ENCODE measurements at regions not wholly inside any gene's neighbourhood (a gene's known extent, or its start where the extent isn't known, plus 50 kb on each side); places are given as distances from the start of the nearest gene placed in this dataset.
"Not testable (repeated sequence)": the region's sequence is repeated elsewhere in the genome, so short reads cannot be mapped to it uniquely, and the experiment has no call there.

- no peak for DNase-seq
Observed at GRCh38 chr5:122674385-122674784, 100.5 kb upstream of the SNX2 start.

DNA sequence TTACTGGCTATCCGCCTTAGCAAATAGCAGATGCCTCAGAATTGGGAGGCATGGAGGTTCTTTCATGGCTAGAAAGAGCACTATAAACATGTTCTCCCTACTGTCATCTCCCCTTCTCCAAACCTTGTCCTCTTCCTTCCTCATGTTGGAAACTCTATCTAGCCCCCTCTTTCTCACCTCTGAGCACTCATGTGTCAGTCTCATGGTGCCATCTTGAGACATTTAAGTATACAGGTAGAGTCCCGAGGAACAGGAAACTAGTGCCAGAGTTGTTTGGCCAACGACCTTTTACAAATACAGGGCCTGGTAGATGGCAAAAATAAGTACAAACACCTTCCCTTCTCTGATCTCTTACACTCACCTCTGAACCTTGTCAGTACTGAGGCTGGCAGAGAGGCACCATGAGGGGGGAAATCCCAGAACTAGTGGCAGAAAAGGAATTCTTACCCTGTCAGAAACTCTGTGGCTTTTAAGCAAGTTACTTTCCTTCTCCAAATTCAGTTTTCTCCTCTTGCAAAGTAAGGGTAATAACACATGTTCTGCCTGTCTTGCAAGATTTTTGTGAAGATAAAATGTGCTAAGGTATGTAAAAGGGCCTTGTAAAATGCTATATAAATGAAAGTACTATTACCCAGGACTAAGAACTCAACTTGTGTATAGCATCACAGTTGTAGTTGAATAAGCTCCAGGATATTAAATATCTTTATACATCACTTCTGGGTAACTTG is 94.1 kb upstream of the SNX2 start:
- no peak for DNase-seq

DNA sequence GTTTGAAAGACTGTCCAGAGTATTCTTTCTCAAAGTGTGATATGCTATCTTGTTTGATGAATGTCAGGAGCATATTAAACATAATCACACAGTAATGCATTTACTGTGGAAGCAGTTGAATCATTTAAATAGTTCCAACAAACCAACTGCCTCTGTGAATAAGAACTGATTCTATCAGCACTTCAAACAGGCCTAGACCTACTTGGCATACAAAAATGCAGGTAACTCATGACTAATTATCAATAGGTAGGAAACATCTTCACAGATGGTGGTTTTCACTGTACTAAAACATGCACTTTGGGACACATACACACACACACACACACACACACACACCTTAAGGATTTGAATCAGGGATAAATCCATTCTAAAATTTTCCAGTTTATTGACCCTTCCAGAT is 91.2 kb upstream of the SNX2 start:
- no peak for DNase-seq

DNA sequence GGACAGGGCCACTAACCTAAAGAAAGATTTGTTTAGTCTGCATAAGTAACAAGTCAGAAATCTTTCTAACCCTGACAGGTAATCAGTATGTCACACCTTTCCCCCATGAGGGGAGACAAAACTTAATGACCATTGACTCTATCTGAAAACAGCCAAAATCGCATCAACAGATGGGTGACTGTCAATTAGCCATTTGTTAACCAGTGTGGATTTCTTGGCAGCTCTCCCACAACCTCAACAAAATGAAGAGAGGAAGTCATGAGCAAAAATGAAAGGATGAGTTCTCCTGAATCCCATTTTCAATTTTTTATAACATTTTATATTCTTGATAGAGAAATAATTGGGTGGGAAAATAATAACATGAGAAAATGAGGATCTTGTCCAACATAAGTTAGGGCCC is 84.6 kb upstream of the SNX2 start:
- no peak for DNase-seq

DNA sequence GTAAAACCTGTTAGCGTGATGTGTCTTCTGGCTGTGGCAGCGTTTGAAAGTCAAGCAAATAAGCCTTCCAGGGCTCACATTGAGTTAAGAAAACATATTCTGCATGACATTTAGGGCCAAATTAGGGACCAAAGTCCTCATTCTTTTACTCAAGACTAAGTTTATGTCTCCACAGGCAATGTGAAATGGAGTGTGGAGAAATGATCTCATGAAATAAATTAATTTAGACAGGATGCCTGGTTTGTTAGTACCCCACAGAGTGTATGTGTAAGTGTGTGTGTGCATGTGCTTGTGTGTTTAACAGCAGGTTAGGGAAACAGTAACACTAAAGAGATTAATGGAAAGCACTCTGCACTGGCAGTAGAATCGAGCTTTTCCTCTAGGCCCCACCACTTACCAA is 82.9 kb upstream of the SNX2 start:
- DNase-seq: no peak

- no peak for DNase-seq
Observed at GRCh38 chr5:122693963-122694362, 80.9 kb upstream of the SNX2 start.

- DNase-seq: no peak
Observed at GRCh38 chr5:122694884-122695283, 80.0 kb upstream of the SNX2 start.

- not testable (repeated sequence) for DNase-seq
Observed at GRCh38 chr5:122696735-122697134, 78.1 kb upstream of the SNX2 start.

DNA sequence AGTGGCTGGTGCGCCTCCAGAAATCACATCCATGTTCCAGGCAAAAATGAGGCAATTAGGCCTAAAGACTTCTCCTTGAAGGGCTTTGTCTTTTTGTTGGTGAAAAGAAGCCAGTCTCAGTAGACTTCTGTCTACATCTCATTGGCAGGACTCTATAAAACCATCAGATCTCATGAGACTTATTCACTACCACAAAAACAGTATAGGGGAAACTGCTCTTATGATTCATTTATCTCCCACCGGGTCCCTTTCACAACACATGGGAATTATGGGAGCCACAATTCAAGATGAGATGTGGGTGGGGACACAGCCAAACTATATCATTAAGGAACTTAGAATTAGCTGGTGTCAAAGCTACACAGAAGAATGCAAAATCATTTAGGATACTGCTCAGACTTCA is 77.7 kb upstream of the SNX2 start:
- no peak for DNase-seq

DNA sequence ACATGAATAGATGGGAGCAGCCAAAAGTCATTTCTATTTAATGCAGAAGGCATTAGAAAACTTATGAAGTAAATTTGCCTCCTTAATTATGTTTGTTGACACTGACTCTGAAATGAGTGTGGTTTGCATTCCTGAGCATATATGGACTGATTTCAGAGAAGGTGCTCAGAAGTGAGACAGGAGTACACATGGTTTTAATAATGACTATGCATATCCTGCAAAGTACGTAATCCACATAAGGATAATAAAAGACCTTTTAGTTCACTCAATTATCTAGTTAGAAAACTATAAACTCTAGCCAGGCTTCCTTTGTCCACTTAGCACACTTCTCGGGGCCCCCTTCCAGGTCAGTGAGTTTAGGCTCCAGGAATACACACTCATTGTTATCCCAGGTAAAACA is 75.7 kb upstream of the SNX2 start:
- DNase-seq: no peak

DNA sequence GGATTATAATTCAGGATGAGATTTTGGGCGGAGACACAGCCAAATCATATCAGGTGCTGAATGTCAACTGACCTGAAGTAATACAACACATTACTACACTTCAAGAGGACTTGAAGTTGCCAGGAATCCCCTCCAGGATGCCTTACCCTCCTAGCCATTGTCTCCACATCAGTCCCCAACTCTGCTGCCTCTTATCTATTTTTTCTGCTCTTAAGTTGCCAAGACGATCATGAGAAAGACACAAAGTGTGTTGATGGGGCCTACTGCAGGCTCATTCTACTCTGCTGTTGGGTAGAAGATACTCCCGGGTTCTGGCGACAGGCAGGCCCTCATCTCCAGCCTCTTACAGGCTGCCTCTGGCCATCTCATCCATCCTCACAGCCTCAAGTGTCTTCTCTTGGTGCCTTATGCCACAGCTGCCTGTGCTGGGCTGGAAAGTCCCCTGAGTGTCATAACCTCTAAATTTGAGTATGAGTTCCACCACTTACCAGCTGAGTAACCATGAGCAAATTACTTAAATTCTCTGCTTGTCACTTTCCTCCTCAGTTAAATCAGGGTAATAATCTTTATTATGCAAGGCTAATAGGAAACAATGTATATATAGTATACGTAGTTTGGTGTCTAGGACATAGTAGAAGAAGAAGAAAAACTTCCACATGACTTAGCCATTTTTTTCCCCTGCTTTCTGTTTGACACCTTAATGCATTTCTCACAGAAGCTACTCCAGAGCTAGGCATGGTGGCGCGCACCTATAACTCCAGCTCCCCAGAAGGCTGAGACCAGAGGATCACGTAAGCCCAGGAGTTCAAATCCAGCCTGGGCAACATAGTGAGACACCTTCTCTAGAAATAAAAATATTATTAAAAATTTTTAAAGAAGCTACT is 73.0 kb upstream of the SNX2 start:
- no peak for DNase-seq

- no peak for DNase-seq
Observed at GRCh38 chr5:122702524-122702875, 72.4 kb upstream of the SNX2 start.

- no peak for DNase-seq
Observed at GRCh38 chr5:122703203-122703602, 71.7 kb upstream of the SNX2 start.

DNA sequence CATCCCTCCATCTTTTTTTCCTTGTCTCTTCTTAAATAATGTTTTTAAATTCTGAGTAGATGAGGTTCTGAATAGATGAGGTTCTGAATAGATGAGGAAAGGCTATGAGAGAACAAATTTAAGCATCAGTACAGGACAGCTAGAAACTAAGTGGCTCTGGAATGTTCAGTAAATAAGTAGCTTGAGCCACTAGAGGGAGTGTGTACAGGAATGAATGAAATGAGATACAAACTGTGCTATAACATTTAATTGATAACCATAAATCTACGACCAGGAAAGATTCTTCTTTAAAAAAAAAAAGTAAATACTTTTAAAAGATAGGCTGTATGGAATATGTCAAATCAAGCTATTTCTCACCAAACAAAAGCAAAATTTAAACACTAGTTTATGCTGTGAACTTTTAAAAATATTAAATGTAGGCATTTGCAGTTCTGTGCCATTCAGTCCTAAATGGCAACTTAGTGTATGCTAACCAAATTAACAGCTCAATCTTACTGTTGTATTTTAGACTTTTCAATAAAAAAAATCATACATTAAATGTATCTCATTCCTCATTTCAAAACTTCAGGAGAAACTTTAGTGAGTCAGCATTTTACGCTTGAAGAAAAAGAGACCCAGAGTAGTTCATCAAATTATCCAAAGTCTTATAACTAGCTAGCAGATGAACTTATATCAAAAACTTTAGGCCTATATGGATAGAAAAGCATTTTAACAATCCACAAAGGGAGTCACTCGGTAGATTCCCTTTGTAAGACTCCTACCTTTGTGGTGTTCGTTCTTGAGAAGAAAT is 70.4 kb upstream of the SNX2 start:
- no peak for DNase-seq

DNA sequence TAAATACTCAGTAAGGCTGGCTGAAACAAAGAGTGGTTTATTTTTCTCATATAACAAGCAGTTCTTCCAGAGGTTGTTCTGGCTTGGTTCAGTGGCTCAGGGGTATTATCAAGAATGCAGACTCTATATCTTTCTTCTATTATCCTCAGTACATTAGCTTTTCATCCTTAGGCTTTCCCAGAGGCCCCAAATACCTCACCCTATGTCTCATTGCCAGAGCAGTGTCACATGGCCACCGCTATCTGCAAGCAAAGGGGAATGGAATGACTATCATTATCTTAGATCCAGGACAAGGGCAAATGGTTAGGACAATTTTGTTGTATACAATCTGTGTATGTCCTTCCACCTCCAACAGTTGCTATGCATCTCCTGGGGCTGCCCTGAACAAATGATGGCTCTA is 69.0 kb upstream of the SNX2 start:
- DNase-seq: no peak

DNA sequence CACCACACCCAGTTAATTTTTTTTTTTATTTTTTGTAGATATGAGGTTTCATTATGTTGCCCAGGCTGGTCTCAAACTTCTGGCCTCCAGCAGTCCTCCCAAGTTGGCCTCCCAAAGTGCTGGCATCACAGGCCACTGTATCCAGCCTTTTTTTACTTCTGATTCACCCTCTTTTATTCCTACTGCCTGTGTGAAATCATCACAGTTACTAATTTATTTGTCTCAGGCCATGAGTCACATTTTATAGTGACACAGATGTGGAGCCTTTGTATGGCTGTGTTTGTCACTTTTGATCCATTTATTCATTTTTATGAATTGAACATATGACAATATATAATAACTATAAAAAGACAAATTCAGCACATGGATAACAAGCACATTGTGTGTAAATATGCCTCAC is 67.1 kb upstream of the SNX2 start:
- no peak for DNase-seq

DNA sequence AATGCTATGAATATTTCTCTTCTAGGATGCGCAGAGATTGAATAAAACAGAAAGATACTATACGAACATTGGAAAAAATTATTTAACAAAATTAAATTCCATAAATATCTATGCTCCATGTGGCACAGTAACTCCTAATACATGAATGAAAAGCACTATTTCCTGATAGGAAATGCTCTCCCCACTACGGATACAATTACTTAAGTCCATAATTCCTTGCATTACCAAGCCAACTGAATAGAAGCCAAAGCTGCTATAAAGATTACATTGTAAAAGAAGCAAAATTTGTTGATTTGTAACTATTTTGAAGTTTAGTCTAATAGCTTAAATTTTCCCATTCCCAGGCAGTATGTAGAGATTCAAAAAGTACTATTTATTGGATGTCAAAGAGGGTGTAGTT is 61.8 kb upstream of the SNX2 start:
- DNase-seq: no peak

DNA sequence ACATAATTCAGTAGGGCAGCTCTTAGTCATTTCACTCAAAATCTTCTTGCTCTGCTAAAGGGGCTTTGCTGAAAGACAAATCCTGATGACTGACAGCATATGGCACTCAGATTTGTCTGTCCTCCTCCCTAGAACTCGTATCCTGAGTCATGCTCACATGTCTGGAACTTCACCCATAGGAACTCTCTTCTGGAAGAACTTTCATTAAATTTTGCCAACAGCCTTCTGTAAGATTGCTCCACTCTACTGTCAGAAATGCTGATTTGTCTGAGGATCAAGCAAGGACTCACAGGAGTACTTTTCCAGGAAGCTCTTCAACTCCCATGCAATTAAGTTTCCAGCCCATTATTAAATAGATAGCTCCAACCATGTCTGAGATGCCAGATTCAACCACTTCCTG is 59.8 kb upstream of the SNX2 start:
- no peak for DNase-seq

DNA sequence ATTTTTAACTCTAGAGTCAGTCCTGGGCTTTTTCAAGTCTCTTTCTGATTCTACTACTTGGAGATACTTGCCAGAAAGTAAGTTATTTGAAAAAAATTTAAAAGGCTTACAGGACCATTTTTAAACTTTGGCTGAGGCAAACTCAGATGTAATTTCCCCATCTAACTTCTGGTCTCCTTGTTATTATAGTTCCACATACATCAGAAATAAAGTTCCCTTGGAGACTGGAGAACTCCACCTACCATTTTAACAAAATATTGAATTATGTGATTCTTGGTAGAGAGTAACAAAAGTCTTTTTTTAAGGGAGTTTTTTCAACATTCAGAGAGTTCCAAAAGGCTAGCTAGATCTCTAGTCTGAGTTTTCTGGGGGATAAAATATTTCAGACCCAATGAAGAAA is 56.3 kb upstream of the SNX2 start:
- no peak for DNase-seq

DNA sequence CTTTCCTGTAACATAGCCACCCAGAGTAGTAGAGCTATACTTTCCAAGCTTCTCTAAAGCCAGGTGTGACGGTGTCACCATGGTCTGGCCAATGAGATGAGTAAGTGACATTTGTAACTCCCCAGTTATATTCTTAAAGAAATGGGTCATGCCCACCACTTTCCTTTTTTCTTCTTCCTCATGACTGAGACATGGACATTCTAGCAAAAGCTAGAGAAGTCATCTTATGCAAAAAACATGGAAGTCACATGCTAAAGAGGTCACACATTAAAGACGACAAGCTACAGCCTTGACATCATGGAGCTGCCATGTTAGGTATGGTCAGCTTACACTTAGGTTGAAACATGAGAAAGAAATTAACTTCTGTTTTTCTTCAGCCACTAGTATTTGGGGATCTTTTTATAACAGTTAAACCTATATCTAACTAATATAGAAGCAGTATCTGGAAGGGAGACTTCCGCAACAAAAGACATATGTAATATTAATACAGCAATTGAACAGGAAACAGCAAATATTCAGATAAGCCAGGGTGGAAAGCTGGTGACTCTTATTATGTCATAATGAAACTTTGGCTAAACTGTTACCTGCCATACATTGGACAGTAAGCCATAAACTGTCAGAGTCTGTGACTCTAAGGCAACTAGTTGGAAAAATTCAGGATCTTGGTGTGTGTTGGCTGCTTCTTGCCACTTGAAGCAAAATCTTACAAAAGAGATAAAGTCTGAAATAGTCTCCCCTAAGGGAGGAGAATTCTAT is 54.7 kb upstream of the SNX2 start:
- no peak for DNase-seq

- DNase-seq: no peak
Observed at GRCh38 chr5:122721127-122721526, 53.8 kb upstream of the SNX2 start.

- DNase-seq: no peak
Observed at GRCh38 chr5:122722341-122722740, 52.5 kb upstream of the SNX2 start.

Measured in femur (tissue), 1 donor.